ENCODE measurements at regions not wholly inside any gene's neighbourhood (a gene's known extent, or its start where the extent isn't known, plus 50 kb on each side); places are given as distances from the start of the nearest gene placed in this dataset.
"Not testable (repeated sequence)": the region's sequence is repeated elsewhere in the genome, so short reads cannot be mapped to it uniquely, and the experiment has no call there.

- no peak for DNase-seq
These were observed 346.4 kb upstream of the FAM174A start for GRCh38 chr5:100188778-100189177.

- DNase-seq = no peak
These were observed 346.8 kb upstream of the FAM174A start for GRCh38 chr5:100188339-100188738.

- no peak for DNase-seq
These were observed 349.0 kb upstream of the FAM174A start for GRCh38 chr5:100186181-100186580.

GRCh38 chr5:100182402-100182801, 352.8 kb upstream of the FAM174A start:
- no peak for DNase-seq

- DNase-seq = no peak
These were observed 359.8 kb upstream of the FAM174A start for GRCh38 chr5:100175346-100175745.

GRCh38 chr5:100165309-100165708, 369.9 kb upstream of the FAM174A start:
- no peak for DNase-seq

- no peak for DNase-seq
These were observed 373.3 kb upstream of the FAM174A start for GRCh38 chr5:100161868-100162267.

- no peak for DNase-seq
These were observed 378.1 kb upstream of the FAM174A start for GRCh38 chr5:100157066-100157465.

GRCh38 chr5:100148239-100148638, 386.9 kb upstream of the FAM174A start:
- no peak for DNase-seq

- no peak for DNase-seq
These were observed 392.6 kb upstream of the FAM174A start for GRCh38 chr5:100142607-100143006.

- DNase-seq = no peak
These were observed 404.0 kb upstream of the FAM174A start for GRCh38 chr5:100131161-100131560.

GRCh38 chr5:100130307-100130706, 404.9 kb upstream of the FAM174A start:
- DNase-seq = no peak

- DNase-seq = no peak
These were observed 415.3 kb upstream of the FAM174A start for GRCh38 chr5:100119903-100120302.

GRCh38 chr5:100110497-100110896, 424.7 kb upstream of the FAM174A start:
- no peak for DNase-seq

GRCh38 chr5:100108883-100109282, 426.3 kb upstream of the FAM174A start:
- DNase-seq = no peak

GRCh38 chr5:100103592-100104119, 431.5 kb upstream of the FAM174A start:
- DNase-seq = not testable (repeated sequence)

- not testable (repeated sequence) for DNase-seq
These were observed 433.7 kb upstream of the FAM174A start for GRCh38 chr5:100101466-100101865.

- not testable (repeated sequence) for DNase-seq
These were observed 438.8 kb upstream of the FAM174A start for GRCh38 chr5:100096328-100096727.

GRCh38 chr5:100080703-100081102, 454.5 kb upstream of the FAM174A start:
- DNase-seq = not testable (repeated sequence)

GRCh38 chr5:100079163-100079562, 456.0 kb upstream of the FAM174A start:
- not testable (repeated sequence) for DNase-seq

GRCh38 chr5:100066020-100066419, 469.2 kb upstream of the FAM174A start:
- not testable (repeated sequence) for DNase-seq

- DNase-seq = no peak
These were observed 491.7 kb upstream of the FAM174A start for GRCh38 chr5:100043475-100043874.

GRCh38 chr5:100026606-100027005, 508.6 kb upstream of the FAM174A start:
- no peak for DNase-seq

GRCh38 chr5:100023536-100023935, 511.6 kb upstream of the FAM174A start:
- no peak for DNase-seq

- DNase-seq = no peak
These were observed 517.5 kb upstream of the FAM174A start for GRCh38 chr5:100017520-100018262.
